ENCODE measurements at regions not wholly inside any gene's neighbourhood (a gene's known extent, or its start where the extent isn't known, plus 50 kb on each side); places are given as distances from the start of the nearest gene placed in this dataset.
A peak's percentile ranks its signal among the peaks of the same experiment; 100 is the strongest.
"Not testable (repeated sequence)": the region's sequence is repeated elsewhere in the genome, so short reads cannot be mapped to it uniquely, and the experiment has no call there.

DNA sequence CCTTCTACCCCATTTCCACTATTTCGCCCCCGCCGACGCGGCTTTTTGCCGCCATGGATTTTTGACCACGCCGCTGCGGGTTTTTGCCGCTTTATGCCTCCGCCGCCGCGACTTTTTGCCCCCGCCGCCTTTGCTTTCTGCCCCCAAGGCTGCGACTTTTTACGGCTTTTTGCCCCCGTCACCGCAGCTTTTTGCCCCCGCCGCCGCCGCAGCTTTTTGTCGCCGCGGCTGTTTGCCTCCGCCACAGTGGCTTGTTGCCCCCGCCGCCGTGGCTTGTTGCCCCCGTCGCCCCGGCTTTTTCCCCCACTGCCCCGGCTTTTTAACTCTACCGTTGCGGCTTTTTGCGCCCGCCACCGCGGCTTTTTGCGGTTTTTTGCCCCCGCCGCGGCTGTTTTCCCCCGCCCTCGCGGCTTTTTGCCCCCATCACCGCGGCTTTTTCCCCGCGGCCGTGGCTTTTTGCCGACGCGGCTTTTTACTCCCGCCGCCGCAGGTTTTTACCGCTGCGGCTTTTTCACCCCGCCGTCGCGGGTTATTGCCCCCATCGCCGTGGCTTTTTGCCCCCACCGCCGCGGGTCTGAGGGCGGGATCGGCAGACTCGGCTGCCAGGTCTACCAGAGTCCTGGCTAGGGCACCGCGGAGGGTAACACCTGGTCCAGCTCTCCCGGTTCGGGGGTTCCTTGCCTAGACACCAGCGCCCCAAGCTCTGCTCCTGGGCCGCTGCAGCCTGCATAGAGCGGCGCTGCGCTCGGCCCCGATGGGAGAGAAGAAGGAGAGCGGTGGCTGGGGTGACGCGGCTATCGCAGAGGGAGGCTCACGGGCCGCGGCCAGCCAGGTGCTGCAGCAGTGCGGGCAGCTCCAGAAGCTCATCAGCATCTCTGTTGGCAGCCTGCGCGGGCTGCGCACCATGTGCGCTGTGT is 562.7 kb upstream of the WSB1 start:
- Histone ChIP-seq H3K27me3 (no peaks in the 10 kb centered on the region), H3K4me3 (ENCODE audit: low read depth, low read length) (no peak overlapping the region), H3K36me3 (no peaks in the 10 kb centered on the region), H3K4me1 (no peaks in the 10 kb centered on the region), H3K9me3 (no peaks in the 10 kb centered on the region)
- TF ChIP-seq, protein P1, sequence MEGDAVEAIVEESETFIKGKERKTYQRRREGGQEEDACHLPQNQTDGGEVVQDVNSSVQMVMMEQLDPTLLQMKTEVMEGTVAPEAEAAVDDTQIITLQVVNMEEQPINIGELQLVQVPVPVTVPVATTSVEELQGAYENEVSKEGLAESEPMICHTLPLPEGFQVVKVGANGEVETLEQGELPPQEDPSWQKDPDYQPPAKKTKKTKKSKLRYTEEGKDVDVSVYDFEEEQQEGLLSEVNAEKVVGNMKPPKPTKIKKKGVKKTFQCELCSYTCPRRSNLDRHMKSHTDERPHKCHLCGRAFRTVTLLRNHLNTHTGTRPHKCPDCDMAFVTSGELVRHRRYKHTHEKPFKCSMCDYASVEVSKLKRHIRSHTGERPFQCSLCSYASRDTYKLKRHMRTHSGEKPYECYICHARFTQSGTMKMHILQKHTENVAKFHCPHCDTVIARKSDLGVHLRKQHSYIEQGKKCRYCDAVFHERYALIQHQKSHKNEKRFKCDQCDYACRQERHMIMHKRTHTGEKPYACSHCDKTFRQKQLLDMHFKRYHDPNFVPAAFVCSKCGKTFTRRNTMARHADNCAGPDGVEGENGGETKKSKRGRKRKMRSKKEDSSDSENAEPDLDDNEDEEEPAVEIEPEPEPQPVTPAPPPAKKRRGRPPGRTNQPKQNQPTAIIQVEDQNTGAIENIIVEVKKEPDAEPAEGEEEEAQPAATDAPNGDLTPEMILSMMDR (IDR thresholded peaks at IDR 0.05; ENCODE audit: low read depth, low read length) = no peak
- no peak for DNase-seq

DNA sequence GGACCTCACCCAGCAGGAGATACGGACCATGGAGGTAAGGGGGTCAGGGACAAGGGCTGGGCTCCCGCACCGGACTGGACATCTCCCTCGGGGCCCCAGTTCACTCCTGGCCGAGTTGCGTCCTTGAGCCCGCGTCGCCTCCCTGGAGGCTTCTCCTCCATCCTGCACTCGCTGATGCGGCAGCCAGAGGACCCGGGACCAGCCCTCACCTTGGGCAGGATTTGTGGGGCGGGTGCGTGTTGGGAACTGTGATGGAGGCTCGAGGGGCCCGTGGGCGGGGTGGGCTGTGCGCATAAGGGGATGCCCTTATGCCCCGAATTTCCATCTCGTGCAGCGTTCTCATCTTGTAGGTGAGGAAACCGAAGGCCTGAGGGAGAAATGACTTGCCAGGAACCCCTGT is 562.0 kb upstream of the WSB1 start:
- H3K4me3 ChIP-seq (ENCODE audit: low read depth, low read length); H3K36me3 ChIP-seq; H3K9me3 ChIP-seq; H3K4me1 ChIP-seq; H3K27me3 ChIP-seq: not testable (repeated sequence)
- DNase-seq = peak; percentile 6

DNA sequence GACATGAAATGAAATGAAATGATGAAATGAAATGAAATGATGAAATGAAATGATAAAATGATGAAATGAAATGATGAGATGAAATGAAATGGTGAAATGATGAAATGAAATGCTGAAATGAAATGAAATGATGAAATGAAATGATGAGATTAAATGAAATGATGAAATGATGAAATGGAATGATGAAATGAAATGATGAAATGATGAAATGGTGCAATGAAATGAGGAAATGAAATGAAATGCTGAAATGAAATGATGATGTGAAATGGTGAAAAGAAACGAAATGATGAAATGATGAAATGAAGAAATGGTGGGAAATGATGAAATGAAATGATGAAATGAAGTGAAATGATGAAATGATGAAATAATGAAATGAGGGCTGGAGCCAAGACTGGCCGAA is 559.1 kb upstream of the WSB1 start:
- not testable (repeated sequence) for H3K27me3 ChIP-seq; H3K9me3 ChIP-seq; H3K4me1 ChIP-seq; H3K4me3 ChIP-seq (ENCODE audit: low read depth, low read length); DNase-seq; H3K36me3 ChIP-seq

DNA sequence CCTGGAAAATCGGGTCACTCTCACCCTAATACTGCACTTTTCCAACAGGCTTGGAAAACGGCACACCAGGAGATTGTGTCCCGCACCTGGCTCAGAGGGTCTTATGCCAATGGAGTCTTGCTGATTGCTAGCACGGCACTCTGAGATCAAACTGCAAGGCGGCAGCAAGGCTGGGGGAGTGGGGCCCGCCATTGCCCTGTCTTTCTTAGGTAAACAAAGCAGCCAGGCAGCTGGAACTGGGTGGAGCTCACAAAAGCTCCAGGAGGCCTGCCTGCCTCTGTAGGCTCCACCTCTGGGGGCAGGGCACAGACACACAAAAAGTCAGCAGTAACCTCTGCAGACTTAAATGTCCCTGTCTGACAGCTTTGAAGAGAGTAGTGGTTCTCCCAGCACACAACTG is 557.9 kb upstream of the WSB1 start:
- not testable (repeated sequence) for H3K27me3 ChIP-seq, H3K9me3 ChIP-seq

DNA sequence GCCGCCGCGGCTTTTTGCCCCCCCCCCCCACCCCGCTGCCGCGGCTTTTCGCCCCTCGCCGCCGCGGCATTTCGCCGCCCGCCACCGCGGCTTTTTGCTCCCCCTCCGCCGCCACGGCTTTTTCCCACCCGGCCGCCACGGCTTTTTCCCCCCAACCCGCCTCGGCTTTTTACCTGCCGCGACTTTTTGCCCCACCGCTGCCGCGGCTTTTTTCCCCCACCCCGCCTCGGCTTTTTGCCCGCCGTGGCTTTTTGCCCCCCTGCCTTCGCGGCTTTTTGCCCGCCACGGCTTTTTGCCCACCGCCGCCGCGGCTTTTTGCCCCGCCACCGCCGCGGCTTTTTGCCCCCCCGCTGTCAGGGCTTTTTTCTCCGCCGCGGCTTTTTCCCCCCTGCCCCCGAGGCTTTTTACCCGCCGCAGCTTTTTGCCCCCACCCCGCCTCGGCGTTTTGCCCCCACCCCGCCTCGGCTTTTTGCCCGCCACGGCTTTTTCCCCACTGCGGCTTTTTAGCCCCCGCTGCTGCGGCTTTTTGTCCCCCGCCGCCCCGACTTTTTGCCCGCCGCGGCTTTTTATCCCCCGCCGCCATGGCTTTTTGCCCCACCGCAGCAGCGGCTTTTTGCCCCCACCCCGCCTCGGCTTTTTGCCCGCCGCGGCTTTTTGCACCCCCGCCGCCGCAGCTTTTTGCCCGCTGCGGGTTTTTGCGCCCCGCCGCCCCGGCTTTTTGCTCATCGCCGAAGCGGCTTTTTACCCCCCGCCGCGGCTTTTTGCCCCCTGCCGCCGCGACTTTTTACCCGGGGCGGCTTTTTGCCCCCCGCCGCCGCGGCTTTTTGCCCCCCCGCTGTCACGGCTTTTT is 527.8 kb upstream of the WSB1 start:
- Histone ChIP-seq H3K27me3 (no peaks in the 10 kb centered on the region), H3K9me3 (no peaks in the 10 kb centered on the region), H3K4me1 (no peaks in the 10 kb centered on the region), H3K4me3 (ENCODE audit: low read depth, low read length) (no peak overlapping the region), H3K36me3 (no peaks in the 10 kb centered on the region)
- DNase-seq = no peak
- TF ChIP-seq, protein P1 (IDR thresholded peaks at IDR 0.05; ENCODE audit: low read depth, low read length) = no peak

More for the DNA sequence above, 557.9 kb upstream of the WSB1 start:
- not testable (repeated sequence) for H3K36me3 ChIP-seq; H3K4me3 ChIP-seq (ENCODE audit: low read depth, low read length); DNase-seq; H3K4me1 ChIP-seq

DNA sequence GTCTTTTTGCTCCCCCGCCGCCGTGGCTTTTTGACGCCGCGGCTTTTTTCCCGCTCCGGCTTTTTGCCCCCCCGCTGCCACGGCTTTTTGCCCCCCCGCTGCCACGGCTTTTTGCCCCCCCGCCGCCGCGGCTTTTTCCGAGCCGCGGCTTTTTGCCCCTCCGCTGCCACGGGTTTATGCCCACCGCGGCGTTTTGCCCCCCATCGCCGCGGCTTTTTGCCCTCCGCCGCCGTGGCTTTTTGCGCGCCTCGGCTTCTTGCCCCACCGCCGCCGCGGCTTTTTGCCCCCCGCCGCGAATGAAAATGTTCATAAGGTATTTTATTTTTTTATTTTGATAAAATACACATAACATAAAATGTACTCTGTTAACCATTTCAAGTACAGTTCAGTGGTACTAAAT is 527.2 kb upstream of the WSB1 start:
- no peak overlapping the region for H3K4me3 ChIP-seq (ENCODE audit: low read depth, low read length)
- no peaks in the 10 kb centered on the region for H3K27me3 ChIP-seq
- H3K4me1 ChIP-seq = no peaks in the 10 kb centered on the region
- H3K9me3 ChIP-seq = no peaks in the 10 kb centered on the region
- TF ChIP-seq, protein P1 (IDR thresholded peaks at IDR 0.05; ENCODE audit: low read depth, low read length) = no peak
- H3K36me3 ChIP-seq = no peaks in the 10 kb centered on the region
- no peak for DNase-seq

DNA sequence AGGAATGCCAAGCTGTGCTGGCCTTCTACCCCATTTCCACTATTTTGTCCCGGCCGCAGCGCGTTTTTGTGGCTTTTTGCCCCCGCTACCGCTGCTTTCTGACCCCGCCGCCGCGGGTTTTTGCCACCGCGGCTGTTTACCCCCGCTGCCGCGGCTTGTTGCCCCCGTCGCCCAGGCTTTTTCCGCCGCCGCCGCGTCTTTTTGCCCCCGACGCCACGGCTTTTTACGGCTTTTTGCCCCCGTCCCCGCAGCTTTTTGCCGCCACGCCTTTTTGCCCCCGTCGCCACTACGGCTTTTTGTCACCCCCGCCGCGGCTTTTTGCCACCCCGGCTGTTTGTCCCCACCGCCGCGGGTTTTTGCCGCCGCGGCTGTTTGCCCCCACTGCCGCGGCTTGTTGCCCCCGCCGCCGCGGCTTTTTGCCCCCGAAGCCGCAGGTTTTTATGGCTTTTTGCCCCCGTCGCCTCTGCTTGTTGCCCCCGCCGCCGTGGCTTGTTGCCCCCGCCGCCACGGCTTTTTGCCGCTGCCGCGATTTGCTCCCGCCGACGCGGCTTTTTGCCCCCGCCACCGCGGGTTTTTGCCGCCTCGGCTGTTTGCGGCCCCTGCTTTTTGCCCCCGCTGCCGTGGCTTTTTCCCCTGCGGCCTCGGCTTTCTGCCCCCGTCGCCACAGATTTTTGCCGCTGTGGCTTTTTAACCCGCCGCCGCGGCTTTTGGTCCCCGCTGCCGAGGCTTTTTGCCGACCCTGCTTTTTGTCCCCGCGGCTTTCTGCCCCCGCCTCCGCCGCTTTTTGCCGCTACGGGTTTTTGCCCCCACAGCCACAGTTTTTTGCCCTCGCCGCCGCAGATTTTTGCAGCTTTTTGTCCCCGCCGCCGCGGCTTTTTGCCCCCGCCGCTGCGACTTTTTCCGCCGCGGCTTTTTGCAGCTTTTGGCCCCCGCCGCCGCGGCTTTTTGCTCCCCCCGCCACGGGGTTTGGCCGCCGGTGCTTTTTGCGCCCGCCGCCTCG is 520.4 kb upstream of the WSB1 start:
- H3K4me3 ChIP-seq (ENCODE audit: low read depth, low read length) = no peak overlapping the region
- no peaks in the 10 kb centered on the region for H3K36me3 ChIP-seq
- no peak for DNase-seq
- H3K9me3 ChIP-seq = no peaks in the 10 kb centered on the region
- no peaks in the 10 kb centered on the region for H3K4me1 ChIP-seq
- TF ChIP-seq, protein P1 (IDR thresholded peaks at IDR 0.05; ENCODE audit: low read depth, low read length) = no peak
- no peaks in the 10 kb centered on the region for H3K27me3 ChIP-seq
